Stimulated activated CD8-positive, alpha-beta memory T cell treated with anti-CD3 and anti-CD28 coated beads, Interleukin-12 subunit alpha, Interleukin-12 subunit beta, amount 100 ng/mL, for 4 hours (primary cell): ENCODE measurements at regions not wholly inside any gene's neighbourhood (a gene's known extent, or its start where the extent isn't known, plus 50 kb on each side); places are given as distances from the start of the nearest gene placed in this dataset.
A peak's percentile ranks its signal among the peaks of the same experiment; 100 is the strongest.

Experiments
- DNase-seq: peaks from one replicate; pipeline ENCODE4 v3.0.0-alpha.2; 2020; ENCODE audit warnings: low read depth

GRCh38 chr15:66945842-66946241 is 119.6 kb upstream of the SMAD3 start:
- DNase-seq, result no peak

- peak; percentile 47 for DNase-seq
These were observed 118.7 kb upstream of the SMAD3 start for GRCh38 chr15:66946578-66947164.

- DNase-seq, result no peak
These were observed 117.9 kb upstream of the SMAD3 start for GRCh38 chr15:66947471-66947870.

GRCh38 chr15:66948294-66948693 is 117.1 kb upstream of the SMAD3 start:
- no peak for DNase-seq

GRCh38 chr15:66950114-66950513 is 115.3 kb upstream of the SMAD3 start:
- no peak for DNase-seq

GRCh38 chr15:66951531-66952320 is 113.7 kb upstream of the SMAD3 start:
- DNase-seq, result no peak

GRCh38 chr15:66952756-66953522 is 112.5 kb upstream of the SMAD3 start:
- no peak for DNase-seq

- no peak for DNase-seq
These were observed 111.7 kb upstream of the SMAD3 start for GRCh38 chr15:66953523-66954229.

- DNase-seq, result no peak
These were observed 110.8 kb upstream of the SMAD3 start for GRCh38 chr15:66954601-66955000.

- DNase-seq, result no peak
These were observed 110.3 kb upstream of the SMAD3 start for GRCh38 chr15:66955001-66955516.

GRCh38 chr15:66955871-66956585 is 109.4 kb upstream of the SMAD3 start:
- no peak for DNase-seq

- no peak for DNase-seq
These were observed 108.6 kb upstream of the SMAD3 start for GRCh38 chr15:66956672-66957430.

GRCh38 chr15:66957431-66957720 is 108.0 kb upstream of the SMAD3 start:
- DNase-seq, result no peak

GRCh38 chr15:66959066-66959465 is 106.3 kb upstream of the SMAD3 start:
- no peak for DNase-seq

- DNase-seq, result no peak
These were observed 105.5 kb upstream of the SMAD3 start for GRCh38 chr15:66959875-66960274.

- no peak for DNase-seq
These were observed 104.9 kb upstream of the SMAD3 start for GRCh38 chr15:66960519-66960918.

- DNase-seq, result no peak
These were observed 104.0 kb upstream of the SMAD3 start for GRCh38 chr15:66961407-66961884.

- DNase-seq, result no peak
These were observed 103.5 kb upstream of the SMAD3 start for GRCh38 chr15:66961901-66962300.

- DNase-seq, result no peak
These were observed 102.9 kb upstream of the SMAD3 start for GRCh38 chr15:66962522-66962921.

- DNase-seq, result no peak
These were observed 102.3 kb upstream of the SMAD3 start for GRCh38 chr15:66963084-66963483.

GRCh38 chr15:66963710-66964109 is 101.7 kb upstream of the SMAD3 start:
- no peak for DNase-seq
